ENCODE measurements at regions not wholly inside any gene's neighbourhood (a gene's known extent, or its start where the extent isn't known, plus 50 kb on each side); places are given as distances from the start of the nearest gene placed in this dataset.

GRCh38 chr1:96418969-96419368, 302.6 kb upstream of the PTBP2 start:
- POLR2A ChIA-PET (ENCODE audit: partially characterized antibody), result no interaction called here
- no peak overlapping the region for H2AFZ ChIP-seq (ENCODE audit: low read length)
- H2BK20ac ChIP-seq (ENCODE audit: low read length), result no peak overlapping the region
- no peaks in the 10 kb centered on the region for H3K27me3 ChIP-seq (replicated peaks in 1 of 4; ENCODE audit: control insufficient read depth in 3 of 4, extremely low read depth in 1 of 4, insufficient read depth in 3 of 4, low read length in 3 of 4)
- no peak overlapping the region for H3K4ac ChIP-seq (replicated peaks; ENCODE audit: insufficient read length, low read depth, low read length)
- no peak overlapping the region for H2AK5ac ChIP-seq (ENCODE audit: low read depth, low read length)
- H3K9ac ChIP-seq (replicated peaks in 1 of 4; ENCODE audit: extremely low read depth in 1 of 4, low read depth in 3 of 4, low read length in 3 of 4), result no peak overlapping the region
- H2BK5ac ChIP-seq (ENCODE audit: low read depth, low read length), result no peak overlapping the region
- no peak overlapping the region for H2BK15ac ChIP-seq (ENCODE audit: low read length)
- no peaks in the 10 kb centered on the region for H4K20me1 ChIP-seq (replicated peaks in 1 of 2; ENCODE audit: control insufficient read depth in 1 of 2, insufficient read depth in 2 of 2, low read length in 2 of 2)
- FAIRE-seq, result no peak
- no peak overlapping the region for H3K56ac ChIP-seq (replicated peaks; ENCODE audit: insufficient read length, low read depth, low read length)
- TF ChIP-seq YY1 (IDR thresholded peaks at IDR 0.05; ENCODE audit: low read depth, low read length) (no peak), SAP30 (IDR thresholded peaks at IDR 0.05; ENCODE audit: insufficient read depth, insufficient replicate concordance, low read length) (no peak), RNF2 (IDR thresholded peaks at IDR 0.05; ENCODE audit: borderline replicate concordance, low read depth, low read length, missing control alignments, poor library complexity, severe bottlenecking) (no peak), EGR1 (IDR thresholded peaks at IDR 0.05; ENCODE audit: borderline replicate concordance, low read depth, low read length) (no peak), POU5F1 (IDR thresholded peaks at IDR 0.05; ENCODE audit: low read depth, low read length) (no peak), KDM5A (IDR thresholded peaks at IDR 0.05; ENCODE audit: low read length) (no peak), SIX5 (IDR thresholded peaks at IDR 0.05; ENCODE audit: low read depth, low read length) (no peak), ZNF274 (IDR thresholded peaks at IDR 0.05; ENCODE audit: borderline replicate concordance, extremely low read depth, low read length) (no peak), SP2 (IDR thresholded peaks at IDR 0.05; ENCODE audit: low read length) (no peak), POLR2AphosphoS5 (IDR thresholded peaks at IDR 0.05; ENCODE audit: low read depth, low read length) (no peak), MAX (IDR thresholded peaks at IDR 0.05) (no peak)
- TF ChIP-seq, protein P1, sequence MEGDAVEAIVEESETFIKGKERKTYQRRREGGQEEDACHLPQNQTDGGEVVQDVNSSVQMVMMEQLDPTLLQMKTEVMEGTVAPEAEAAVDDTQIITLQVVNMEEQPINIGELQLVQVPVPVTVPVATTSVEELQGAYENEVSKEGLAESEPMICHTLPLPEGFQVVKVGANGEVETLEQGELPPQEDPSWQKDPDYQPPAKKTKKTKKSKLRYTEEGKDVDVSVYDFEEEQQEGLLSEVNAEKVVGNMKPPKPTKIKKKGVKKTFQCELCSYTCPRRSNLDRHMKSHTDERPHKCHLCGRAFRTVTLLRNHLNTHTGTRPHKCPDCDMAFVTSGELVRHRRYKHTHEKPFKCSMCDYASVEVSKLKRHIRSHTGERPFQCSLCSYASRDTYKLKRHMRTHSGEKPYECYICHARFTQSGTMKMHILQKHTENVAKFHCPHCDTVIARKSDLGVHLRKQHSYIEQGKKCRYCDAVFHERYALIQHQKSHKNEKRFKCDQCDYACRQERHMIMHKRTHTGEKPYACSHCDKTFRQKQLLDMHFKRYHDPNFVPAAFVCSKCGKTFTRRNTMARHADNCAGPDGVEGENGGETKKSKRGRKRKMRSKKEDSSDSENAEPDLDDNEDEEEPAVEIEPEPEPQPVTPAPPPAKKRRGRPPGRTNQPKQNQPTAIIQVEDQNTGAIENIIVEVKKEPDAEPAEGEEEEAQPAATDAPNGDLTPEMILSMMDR (IDR thresholded peaks at IDR 0.05; ENCODE audit: control extremely low read depth in 1 of 3, insufficient read depth in 1 of 3, low read depth in 1 of 3, low read length in 3 of 3), result no peak
- H4K5ac ChIP-seq (ENCODE audit: insufficient read length, low read depth, low read length), result no peak overlapping the region
- no peaks in the 10 kb centered on the region for H3K36me3 ChIP-seq (ENCODE audit: control insufficient read depth in 2 of 4, insufficient read depth in 4 of 4, low read length in 3 of 4)
- H3K79me2 ChIP-seq (ENCODE audit: control insufficient read depth in 1 of 2, insufficient read depth in 2 of 2, low read length in 2 of 2), result no peaks in the 10 kb centered on the region
- H3K4me3 ChIP-seq (ENCODE audit: extremely low read depth in 1 of 4, insufficient read depth in 2 of 4, low read depth in 3 of 4, low read length in 4 of 4), result no peak overlapping the region
- no peaks in the 10 kb centered on the region for H3K23me2 ChIP-seq (ENCODE audit: low read depth, low read length)
- CTCF ChIA-PET (ENCODE audit: partially characterized antibody), result no interaction called here
- H3K14ac ChIP-seq (ENCODE audit: insufficient read length), result no peak overlapping the region
- no peak overlapping the region for H3K18ac ChIP-seq (ENCODE audit: extremely low read depth, low read length)
- H2BK120ac ChIP-seq (replicated peaks; ENCODE audit: low read depth, low read length), result no peak overlapping the region
- no peaks in the 10 kb centered on the region for H3K79me1 ChIP-seq (ENCODE audit: low read depth, low read length)
- no peak overlapping the region for H3K23ac ChIP-seq (ENCODE audit: insufficient read length)
- H2BK12ac ChIP-seq (ENCODE audit: low read depth, low read length), result no peak overlapping the region
- H4K91ac ChIP-seq (replicated peaks; ENCODE audit: insufficient read length, low read length), result no peak overlapping the region
- WGBS, 2 experiments (ENCODE audit: extremely low coverage in 1 of 2, insufficient coverage in 1 of 2, insufficient read length in 1 of 2, insufficient replicate concordance in 2 of 2, low coverage in 1 of 2, low lambda C conversion rate in 2 of 2, missing lambda C conversion rate in 1 of 2), result 94% methylated on average over 6 of the region's 6 CpGs; no CpG with 5 or more reads in 1 of the 2 experiments
- H4K8ac ChIP-seq (ENCODE audit: extremely low read depth, insufficient read depth, low read length), result no peak overlapping the region
- no peaks in the 10 kb centered on the region for H3K4me1 ChIP-seq (replicated peaks in 1 of 4; ENCODE audit: control insufficient read depth in 3 of 4, insufficient read depth in 4 of 4, low read length in 3 of 4)
- no peak overlapping the region for H3K27ac ChIP-seq (ENCODE audit: low read depth, low read length)
- no peaks in the 10 kb centered on the region for H3K9me3 ChIP-seq (ENCODE audit: insufficient read depth in 2 of 2, low read depth in 1 of 2, low read length in 1 of 2)
- H3K4me2 ChIP-seq (ENCODE audit: insufficient read depth in 1 of 2, low read depth in 2 of 2, low read length in 2 of 2), result no peak overlapping the region
- no peak for DNase-seq (ENCODE audit: low read depth in 1 of 2, low spot score in 2 of 2)

Data from H1 (cell line).